ENCODE measurements at regions not wholly inside any gene's neighbourhood (a gene's known extent, or its start where the extent isn't known, plus 50 kb on each side); places are given as distances from the start of the nearest gene placed in this dataset.

GRCh38 chr9:29339387-29339786 lies 1766.1 kb upstream of the C9orf72 start:
- H3K36me3 ChIP-seq, result no peaks in the 10 kb centered on the region
- H3K27ac ChIP-seq, result no peak overlapping the region
- H3K9me3 ChIP-seq, result no peaks in the 10 kb centered on the region
- no peaks in the 10 kb centered on the region for H3K27me3 ChIP-seq (ENCODE audit: low read depth)
- no peak overlapping the region for H3K4me3 ChIP-seq
- TF ChIP-seq CTCF (IDR thresholded peaks at IDR 0.05), result no peak
- no peaks in the 10 kb centered on the region for H3K4me1 ChIP-seq
- DNase-seq (no peak), ATAC-seq (no peak)
- intact Hi-C loops (cut with DNase I), result no loop called here

DNA sequence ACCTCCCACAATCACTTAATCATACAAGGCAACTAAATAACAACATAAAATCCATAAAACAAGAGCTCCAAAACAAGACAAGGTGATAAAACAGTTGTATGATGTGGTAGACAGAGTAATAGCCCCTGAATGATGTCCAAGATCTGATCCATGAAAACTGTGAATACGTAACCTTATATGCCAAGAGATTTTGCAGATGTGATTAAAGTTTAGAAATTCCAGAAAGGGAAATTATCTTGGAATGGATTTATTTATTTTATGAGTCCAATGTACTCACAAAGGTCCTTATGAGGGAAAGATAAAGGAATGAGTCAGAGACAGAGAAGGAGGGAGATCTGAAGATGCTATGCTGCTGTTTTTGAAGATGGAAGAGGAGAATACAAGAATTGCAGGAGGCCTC lies 1775.7 kb upstream of the C9orf72 start:
- no peaks in the 10 kb centered on the region for H3K4me1 ChIP-seq
- H3K27me3 ChIP-seq (ENCODE audit: low read depth), result no peaks in the 10 kb centered on the region
- TF ChIP-seq CTCF (IDR thresholded peaks at IDR 0.05), result no peak
- H3K4me3 ChIP-seq, result no peak overlapping the region
- H3K27ac ChIP-seq, result no peak overlapping the region
- ATAC-seq (no peak), DNase-seq (no peak)
- intact Hi-C loops (cut with DNase I), result no loop called here
- no peaks in the 10 kb centered on the region for H3K9me3 ChIP-seq
- no peaks in the 10 kb centered on the region for H3K36me3 ChIP-seq

- intact Hi-C loops (cut with DNase I), result no loop called here
- DNase-seq, result no peak
- H3K36me3 ChIP-seq, result no peaks in the 10 kb centered on the region
These were observed 1816.1 kb upstream of the C9orf72 start for GRCh38 chr9:29389421-29389820.

DNA sequence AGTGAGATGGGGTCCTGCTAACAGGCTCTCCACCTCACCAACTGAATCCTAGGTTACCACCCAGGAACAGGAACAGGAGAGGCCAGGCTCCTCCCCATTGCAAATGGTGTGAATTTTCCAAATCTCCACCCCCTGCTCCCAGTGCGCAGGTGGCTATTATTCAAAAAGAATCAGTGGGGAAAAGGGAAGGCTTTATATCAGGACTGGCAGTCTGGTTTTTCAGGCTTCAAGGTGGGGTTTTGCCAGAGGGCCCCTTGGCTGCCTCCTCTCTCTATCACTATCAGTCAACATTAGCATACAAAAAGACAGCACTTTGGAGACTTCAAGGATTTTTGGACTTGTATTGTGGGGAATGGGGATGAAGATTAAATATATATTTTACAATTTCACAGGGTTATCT lies 1817.6 kb upstream of the C9orf72 start:
- Histone ChIP-seq H3K27ac (no peak overlapping the region), H3K4me3 (no peak overlapping the region), H3K4me1 (no peaks in the 10 kb centered on the region), H3K9me3 (no peaks in the 10 kb centered on the region), H3K27me3 (ENCODE audit: low read depth) (no peaks in the 10 kb centered on the region), H3K36me3 (no peaks in the 10 kb centered on the region)
- TF ChIP-seq CTCF (IDR thresholded peaks at IDR 0.05), result no peak
- intact Hi-C loops (cut with DNase I), result no loop called here
- no peak for ATAC-seq
- DNase-seq, result no peak

More at GRCh38 chr9:29389421-29389820, 1816.1 kb upstream of the C9orf72 start:
- TF ChIP-seq CTCF (IDR thresholded peaks at IDR 0.05), result no peak
- ATAC-seq, result no peak
- Histone ChIP-seq H3K4me3 (no peak overlapping the region), H3K27ac (no peak overlapping the region), H3K27me3 (ENCODE audit: low read depth) (no peaks in the 10 kb centered on the region), H3K4me1 (no peaks in the 10 kb centered on the region), H3K9me3 (peaks cover 3% of the 10 kb centered on the region)

- TF ChIP-seq CTCF (IDR thresholded peaks at IDR 0.05), result no peak
- Histone ChIP-seq H3K4me3 (no peak overlapping the region), H3K27me3 (ENCODE audit: low read depth) (no peaks in the 10 kb centered on the region), H3K27ac (no peak overlapping the region), H3K9me3 (no peaks in the 10 kb centered on the region), H3K4me1 (no peaks in the 10 kb centered on the region), H3K36me3 (no peaks in the 10 kb centered on the region)
- intact Hi-C loops (cut with DNase I), result no loop called here
- ATAC-seq, result no peak
- DNase-seq, result no peak
These were observed 1819.8 kb upstream of the C9orf72 start for GRCh38 chr9:29393064-29393463.

GRCh38 chr9:29394855-29395254 lies 1821.6 kb upstream of the C9orf72 start:
- no peaks in the 10 kb centered on the region for H3K9me3 ChIP-seq
- no peaks in the 10 kb centered on the region for H3K4me1 ChIP-seq
- ATAC-seq, result no peak
- no peak overlapping the region for H3K27ac ChIP-seq
- H3K4me3 ChIP-seq, result no peak overlapping the region
- H3K27me3 ChIP-seq (ENCODE audit: low read depth), result no peaks in the 10 kb centered on the region
- H3K36me3 ChIP-seq, result no peaks in the 10 kb centered on the region
- no peak for DNase-seq
- intact Hi-C loops (cut with DNase I), result no loop called here
- TF ChIP-seq CTCF (IDR thresholded peaks at IDR 0.05), result no peak
